Astrocyte of the cerebellum (primary cell): ENCODE measurements at regions not wholly inside any gene's neighbourhood (a gene's known extent, or its start where the extent isn't known, plus 50 kb on each side); places are given as distances from the start of the nearest gene placed in this dataset.

Experiments
- DNase-seq: peaks from one replicate; pipeline ENCODE4 v3.0.0-alpha.2; 2011; ENCODE audit warnings: low read depth
- H3K4me3 ChIP-seq: 2 replicates; pipeline ENCODE4 v1.5.1; 2011; ENCODE audit warnings: mild to moderate bottlenecking, low read depth, low read length, moderate library complexity
- CTCF ChIP-seq: IDR thresholded peaks from 2 replicates; pipeline ENCODE4 v1.5.1; 2012; ENCODE audit warnings: low read length, low read depth, moderate library complexity, mild to moderate bottlenecking; ENCODE audit errors: missing control alignments
- in situ Hi-C: cut with HindIII; loops from 2 replicates; pipeline ENCODE4 v1.10.0; 2017; ENCODE audit warnings: low sequenced_read_pairs

- in situ Hi-C loops, result no loop called here
- H3K4me3 ChIP-seq, result no peak overlapping the region
Measured at GRCh38 chr6:15730922-15731321, 68.1 kb upstream of the DTNBP1 start.

GRCh38 chr6:15730442-15730841, 67.6 kb upstream of the DTNBP1 start:
- no peak for TF ChIP-seq CTCF
- no peak overlapping the region for H3K4me3 ChIP-seq
- in situ Hi-C loops, result no loop called here
- no peak for DNase-seq

More at GRCh38 chr6:15730922-15731321, 68.1 kb upstream of the DTNBP1 start:
- TF ChIP-seq CTCF, result no peak
- no peak for DNase-seq

- in situ Hi-C loops, result no loop called here
- no peak for DNase-seq
- no peak overlapping the region for H3K4me3 ChIP-seq
- TF ChIP-seq CTCF, result no peak
Measured at GRCh38 chr6:15722731-15723130, 59.9 kb upstream of the DTNBP1 start.

- TF ChIP-seq CTCF, result no peak
- in situ Hi-C loops, result no loop called here
Measured at GRCh38 chr6:15716889-15717288, 54.1 kb upstream of the DTNBP1 start.

GRCh38 chr6:15715851-15716250, 53.0 kb upstream of the DTNBP1 start:
- TF ChIP-seq CTCF, result no peak
- DNase-seq, result no peak
- no peak overlapping the region for H3K4me3 ChIP-seq
- in situ Hi-C loops, result no loop called here

More at GRCh38 chr6:15716889-15717288, 54.1 kb upstream of the DTNBP1 start:
- DNase-seq, result no peak
- H3K4me3 ChIP-seq, result no peak overlapping the region

GRCh38 chr6:15715060-15715459, 52.2 kb upstream of the DTNBP1 start:
- TF ChIP-seq CTCF, result no peak
- H3K4me3 ChIP-seq, result no peak overlapping the region
- in situ Hi-C loops, result no loop called here
- DNase-seq, result no peak

- no peak overlapping the region for H3K4me3 ChIP-seq
- TF ChIP-seq CTCF, result no peak
- DNase-seq, result no peak
- in situ Hi-C loops, result no loop called here
Measured at GRCh38 chr6:15714658-15715057, 51.8 kb upstream of the DTNBP1 start.
